CD14-positive monocyte (primary cell): ENCODE measurements at regions not wholly inside any gene's neighbourhood (a gene's known extent, or its start where the extent isn't known, plus 50 kb on each side); places are given as distances from the start of the nearest gene placed in this dataset.

Experiments
- DNase-seq, 3 donors: peaks; one replicate each; pipeline ENCODE4 v3.0.0-alpha.2; 2011 to 2022
- H2AFZ ChIP-seq: 2 replicates; pipeline ENCODE4 v1.6.0; 2012; ENCODE audit warnings: mild to moderate bottlenecking, low read depth, low read length, inconsistent platforms; ENCODE audit not compliant: insufficient read depth, poor library complexity, severe bottlenecking
- H3K27ac ChIP-seq, 2 donors: 1 replicate in 1 of 2; 2 replicates in 1 of 2; pipeline ENCODE4 v1.5.1; 2012 to 2013; ENCODE audit warnings: low read length in 2 of 2, control low read depth in 1 of 2, inconsistent platforms in 1 of 2, low read depth in 1 of 2, mild to moderate bottlenecking in 1 of 2
- H3K27me3 ChIP-seq, 2 donors: one replicate each; pipeline versions ENCODE4 v1.6.0 to v1.6.1; 2011 to 2013; ENCODE audit warnings: low read length in 2 of 2; ENCODE audit not compliant: control insufficient read depth in 2 of 2, insufficient read depth in 2 of 2
- H3K36me3 ChIP-seq, 2 donors: replicated peaks in 1 of 2; 1 replicate in 1 of 2; 2 replicates in 1 of 2; pipeline versions ENCODE4 v1.5.1 to v1.6.1; 2012 to 2013; ENCODE audit warnings: low read length in 2 of 2, control low read depth in 1 of 2, inconsistent platforms in 1 of 2, mild to moderate bottlenecking in 1 of 2; ENCODE audit not compliant: insufficient read depth in 2 of 2, control insufficient read depth in 1 of 2
- H3K4me1 ChIP-seq, 2 donors: 1 replicate in 1 of 2; 2 replicates in 1 of 2; pipeline versions ENCODE4 v1.5.1 to v1.6.1; 2012 to 2013; ENCODE audit warnings: low read length in 2 of 2, control low read depth in 1 of 2, inconsistent platforms in 1 of 2, mild to moderate bottlenecking in 1 of 2, moderate library complexity in 1 of 2; ENCODE audit not compliant: insufficient read depth in 2 of 2, control insufficient read depth in 1 of 2
- H3K4me2 ChIP-seq: replicated peaks from 2 replicates; pipeline ENCODE3; 2012; ENCODE audit warnings: low read length, moderate library complexity, mild to moderate bottlenecking; ENCODE audit not compliant: poor library complexity, severe bottlenecking; ENCODE audit errors: extremely low read depth
- H3K4me3 ChIP-seq, 3 experiments: fragments of 200-600 bp in 1 of 3; sonication (generic) in 1 of 3; replicated peaks in 1 of 3; 1 replicate in 2 of 3; 2 replicates in 1 of 3; pipeline ENCODE4 v1.5.1; 2011 to 2013; ENCODE audit warnings: low read length in 3 of 3, mild to moderate bottlenecking in 3 of 3, control low read depth in 2 of 3, low read depth in 2 of 3, inconsistent platforms in 1 of 3, moderate library complexity in 1 of 3
- H3K79me2 ChIP-seq: 2 replicates; pipeline ENCODE4 v1.6.0; 2012; ENCODE audit warnings: mild to moderate bottlenecking, control low read depth, inconsistent platforms, low read length, moderate library complexity; ENCODE audit not compliant: insufficient read depth
- H3K9ac ChIP-seq: 2 replicates; pipeline ENCODE4 v1.6.0; 2017; ENCODE audit warnings: low read length, mild to moderate bottlenecking; ENCODE audit not compliant: insufficient read depth, poor library complexity, severe bottlenecking
- H3K9me3 ChIP-seq, 2 donors: replicated peaks in 1 of 2; 1 replicate in 1 of 2; 2 replicates in 1 of 2; pipeline versions ENCODE4 v1.5.1 to v1.6.1; 2012 to 2013; ENCODE audit warnings: low read length in 2 of 2, control low read depth in 1 of 2; ENCODE audit not compliant: control insufficient read depth in 1 of 2, insufficient read depth in 1 of 2
- H4K20me1 ChIP-seq: 2 replicates; pipeline ENCODE4 v1.6.0; 2012; ENCODE audit warnings: mild to moderate bottlenecking, low read length, control low read depth, moderate library complexity; ENCODE audit not compliant: insufficient read depth
- H3K27ac Mint-ChIP-seq, 7 donors: one replicate each; pipeline ENCODE4 v1.8.0; 2020; ENCODE audit warnings: mild to moderate bottlenecking in 7 of 7, mixed read lengths in 7 of 7, moderate library complexity in 6 of 7, inconsistent platforms in 2 of 7
- H3K27me3 Mint-ChIP-seq, 3 donors: one replicate each; pipeline ENCODE4 v1.8.0; 2021 to 2022; ENCODE audit warnings: low read depth in 3 of 3, mild to moderate bottlenecking in 3 of 3, mixed read lengths in 3 of 3, moderate library complexity in 3 of 3, inconsistent platforms in 1 of 3
- H3K36me3 Mint-ChIP-seq, 2 donors: one replicate each; pipeline ENCODE4 v1.8.0; 2020; ENCODE audit warnings: mixed read lengths in 2 of 2, inconsistent platforms in 1 of 2, mild to moderate bottlenecking in 1 of 2
- H3K4me1 Mint-ChIP-seq: one replicate; pipeline ENCODE4 v1.8.0; 2020; ENCODE audit warnings: mild to moderate bottlenecking, mixed read lengths
- H3K4me3 Mint-ChIP-seq, 2 donors: one replicate each; pipeline ENCODE4 v1.8.0; 2020; ENCODE audit warnings: mild to moderate bottlenecking in 2 of 2, mixed read lengths in 2 of 2, moderate library complexity in 1 of 2
- H3K9me3 Mint-ChIP-seq, 7 donors: one replicate each; pipeline ENCODE4 v1.8.0; 2020 to 2022; ENCODE audit warnings: mixed read lengths in 7 of 7, mild to moderate bottlenecking in 6 of 7, moderate library complexity in 6 of 7, inconsistent platforms in 2 of 7
- CTCF ChIP-seq: fragments of 200-600 bp; IDR thresholded peaks from one replicate; pipeline ENCODE4 v1.8.0; 2022; ENCODE audit warnings: antibody characterized with exemption, mild to moderate bottlenecking
- WGBS: methylation state at CpG from one replicate; pipeline ENCODE4 v1.1.5; 2013; ENCODE audit warnings: missing lambda C conversion rate; ENCODE audit not compliant: insufficient coverage; 5-methylcytosine and 5-hydroxymethylcytosine counted together
- intact Hi-C, 2 donors: fragments of 100-400 bp; cut with micrococcal nuclease; formaldehyde crosslinking; loops; one replicate each; pipeline versions ENCODE4 v1.15.0 to v1.15.1; 2023

GRCh38 chrX:39630344-39630743, 467.4 kb downstream of the BCOR start:
- Mint-ChIP-seq H3K27me3 (peaks cover 0 to 3% (median 3%) of the 10 kb centered on the region in 3 donors), H3K9me3 (peaks cover 0 to 5% (median 0%) of the 10 kb centered on the region in 7 donors), H3K27ac (no peak overlapping the region), H3K36me3 (no peaks in the 10 kb centered on the region), H3K4me3 (no peak overlapping the region), H3K4me1 (peaks cover 16% of the 10 kb centered on the region)
- Histone ChIP-seq H4K20me1 (no peaks in the 10 kb centered on the region), H2AFZ (no peak overlapping the region), H3K4me1 (no peaks in the 10 kb centered on the region), H3K79me2 (no peaks in the 10 kb centered on the region), H3K36me3 (no peaks in the 10 kb centered on the region), H3K9me3 (no peaks in the 10 kb centered on the region), H3K4me2 (no peak overlapping the region), H3K27ac (no peak overlapping the region), H3K9ac (no peak overlapping the region), H3K27me3 (no peaks in the 10 kb centered on the region), H3K4me3 (no peak overlapping the region)
- no CpG with 5 or more reads among the region's 2 CpGs for WGBS
- intact Hi-C loops = no loop called here
- no peak for TF ChIP-seq CTCF
- DNase-seq = no peak

GRCh38 chrX:39631276-39632229, 466.2 kb downstream of the BCOR start:
- Mint-ChIP-seq H3K27ac (no peak overlapping the region), H3K36me3 (no peaks in the 10 kb centered on the region), H3K9me3 (peaks cover 0 to 5% (median 0%) of the 10 kb centered on the region in 7 donors), H3K4me3 (no peak overlapping the region), H3K4me1 (peaks cover 11% of the 10 kb centered on the region), H3K27me3 (peaks cover 0 to 3% (median 0%) of the 10 kb centered on the region in 3 donors)
- no peak for TF ChIP-seq CTCF
- Histone ChIP-seq H3K36me3 (no peaks in the 10 kb centered on the region), H3K79me2 (no peaks in the 10 kb centered on the region), H3K27me3 (no peaks in the 10 kb centered on the region), H3K4me3 (no peak overlapping the region), H3K27ac (no peak overlapping the region), H3K9me3 (no peaks in the 10 kb centered on the region), H3K4me1 (no peaks in the 10 kb centered on the region), H4K20me1 (no peaks in the 10 kb centered on the region), H2AFZ (no peak overlapping the region), H3K4me2 (no peak overlapping the region), H3K9ac (no peak overlapping the region)
- DNase-seq = no peak
- no CpG with 5 or more reads among the region's 4 CpGs for WGBS
- intact Hi-C loops = no loop called here
